ENCODE measurements at regions not wholly inside any gene's neighbourhood (a gene's known extent, or its start where the extent isn't known, plus 50 kb on each side); places are given as distances from the start of the nearest gene placed in this dataset.

DNA sequence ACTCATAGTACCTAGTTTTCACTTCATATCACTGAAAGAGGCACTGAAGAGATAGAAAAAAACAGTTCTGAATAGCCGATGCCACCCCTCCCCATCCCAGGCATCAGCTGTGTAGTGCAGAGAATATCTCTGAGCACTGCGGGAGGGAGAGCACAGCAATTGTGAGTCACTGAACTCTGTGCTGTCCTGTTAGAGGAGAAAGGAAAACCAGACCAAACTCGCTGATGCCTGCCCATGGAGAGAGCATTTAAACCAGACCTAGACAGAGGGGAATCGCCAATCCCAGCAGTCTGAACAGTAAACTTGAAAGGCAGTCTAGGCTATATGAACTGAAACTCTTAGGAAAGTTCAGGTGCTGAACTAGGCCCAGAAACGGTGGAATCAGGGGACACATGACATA, 120.1 kb upstream of the SLC30A5 start:
- no peaks in the 10 kb centered on the region for H3K36me3 ChIP-seq (ENCODE audit: insufficient read depth, low read length)

DNA sequence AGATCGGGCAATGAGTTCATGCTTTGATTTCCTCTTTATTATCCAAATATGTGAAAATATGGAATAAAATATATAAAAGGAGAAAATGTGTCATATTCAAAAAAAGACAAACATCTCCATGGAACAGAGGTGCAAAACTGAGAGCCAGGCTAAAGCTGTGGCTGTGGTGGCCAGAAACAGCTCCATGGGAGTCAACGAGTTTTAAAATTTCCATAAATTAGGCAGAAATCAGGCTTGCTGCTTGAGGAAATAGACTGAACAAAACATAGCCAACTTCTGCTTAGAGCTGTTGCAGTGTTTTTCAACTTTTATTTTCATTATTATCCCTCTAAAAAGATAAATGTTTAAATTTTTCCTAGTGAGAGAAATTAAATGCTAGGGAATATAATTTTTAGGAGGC, 110.8 kb upstream of the SLC30A5 start:
- no peaks in the 10 kb centered on the region for H3K4me1 ChIP-seq (ENCODE audit: insufficient read depth, low read length)
- TF ChIP-seq, protein P1, sequence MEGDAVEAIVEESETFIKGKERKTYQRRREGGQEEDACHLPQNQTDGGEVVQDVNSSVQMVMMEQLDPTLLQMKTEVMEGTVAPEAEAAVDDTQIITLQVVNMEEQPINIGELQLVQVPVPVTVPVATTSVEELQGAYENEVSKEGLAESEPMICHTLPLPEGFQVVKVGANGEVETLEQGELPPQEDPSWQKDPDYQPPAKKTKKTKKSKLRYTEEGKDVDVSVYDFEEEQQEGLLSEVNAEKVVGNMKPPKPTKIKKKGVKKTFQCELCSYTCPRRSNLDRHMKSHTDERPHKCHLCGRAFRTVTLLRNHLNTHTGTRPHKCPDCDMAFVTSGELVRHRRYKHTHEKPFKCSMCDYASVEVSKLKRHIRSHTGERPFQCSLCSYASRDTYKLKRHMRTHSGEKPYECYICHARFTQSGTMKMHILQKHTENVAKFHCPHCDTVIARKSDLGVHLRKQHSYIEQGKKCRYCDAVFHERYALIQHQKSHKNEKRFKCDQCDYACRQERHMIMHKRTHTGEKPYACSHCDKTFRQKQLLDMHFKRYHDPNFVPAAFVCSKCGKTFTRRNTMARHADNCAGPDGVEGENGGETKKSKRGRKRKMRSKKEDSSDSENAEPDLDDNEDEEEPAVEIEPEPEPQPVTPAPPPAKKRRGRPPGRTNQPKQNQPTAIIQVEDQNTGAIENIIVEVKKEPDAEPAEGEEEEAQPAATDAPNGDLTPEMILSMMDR (IDR thresholded peaks at IDR 0.05; ENCODE audit: borderline replicate concordance, extremely low read depth, low read length, poor library complexity, severe bottlenecking) = no peak
- TF ChIP-seq EZH2 (IDR thresholded peaks at IDR 0.05; ENCODE audit: borderline replicate concordance, low read depth, low read length, severe bottlenecking) = no peak
- H3K9me3 ChIP-seq (ENCODE audit: insufficient read depth, low read length, severe bottlenecking) = no peaks in the 10 kb centered on the region
- no peaks in the 10 kb centered on the region for H3K27me3 ChIP-seq (ENCODE audit: insufficient read depth, low read length, poor library complexity)
- no peak overlapping the region for H3K4me3 ChIP-seq (ENCODE audit: low read depth in 1 of 2, low read length in 2 of 2)
- ATAC-seq (ENCODE audit: insufficient read depth, low read depth) = no peak
- no peak overlapping the region for H3K27ac ChIP-seq (ENCODE audit: low read length)
- no peak for DNase-seq
- H2AFZ ChIP-seq (ENCODE audit: low read depth, low read length) = no peak overlapping the region
- no peak overlapping the region for H3K9ac ChIP-seq (ENCODE audit: low read depth, low read length)
- no peak overlapping the region for H3K4me2 ChIP-seq (ENCODE audit: insufficient read depth, low read length)
- H3K36me3 ChIP-seq (ENCODE audit: insufficient read depth, low read length) = no peaks in the 10 kb centered on the region
- no peaks in the 10 kb centered on the region for H4K20me1 ChIP-seq (ENCODE audit: insufficient read depth, low read length)
- no peaks in the 10 kb centered on the region for H3K79me2 ChIP-seq (ENCODE audit: insufficient read depth, low read length)

More for the DNA sequence above, 120.1 kb upstream of the SLC30A5 start:
- Histone ChIP-seq H3K4me1 (ENCODE audit: insufficient read depth, low read length) (no peaks in the 10 kb centered on the region), H3K79me2 (ENCODE audit: insufficient read depth, low read length) (no peaks in the 10 kb centered on the region), H3K27me3 (ENCODE audit: insufficient read depth, low read length, poor library complexity) (no peaks in the 10 kb centered on the region), H3K9ac (ENCODE audit: low read depth, low read length) (no peak overlapping the region), H4K20me1 (ENCODE audit: insufficient read depth, low read length) (no peaks in the 10 kb centered on the region), H3K4me3 (ENCODE audit: low read depth in 1 of 2, low read length in 2 of 2) (no peak overlapping the region), H3K4me2 (ENCODE audit: insufficient read depth, low read length) (no peak overlapping the region), H3K27ac (ENCODE audit: low read length) (no peak overlapping the region), H3K9me3 (ENCODE audit: insufficient read depth, low read length, severe bottlenecking) (no peaks in the 10 kb centered on the region), H2AFZ (ENCODE audit: low read depth, low read length) (no peak overlapping the region)
- TF ChIP-seq EZH2 (IDR thresholded peaks at IDR 0.05; ENCODE audit: borderline replicate concordance, low read depth, low read length, severe bottlenecking) = no peak
- TF ChIP-seq, protein P1 (IDR thresholded peaks at IDR 0.05; ENCODE audit: borderline replicate concordance, extremely low read depth, low read length, poor library complexity, severe bottlenecking) = no peak
- ATAC-seq (ENCODE audit: insufficient read depth, low read depth) (no peak), DNase-seq (no peak)

DNA sequence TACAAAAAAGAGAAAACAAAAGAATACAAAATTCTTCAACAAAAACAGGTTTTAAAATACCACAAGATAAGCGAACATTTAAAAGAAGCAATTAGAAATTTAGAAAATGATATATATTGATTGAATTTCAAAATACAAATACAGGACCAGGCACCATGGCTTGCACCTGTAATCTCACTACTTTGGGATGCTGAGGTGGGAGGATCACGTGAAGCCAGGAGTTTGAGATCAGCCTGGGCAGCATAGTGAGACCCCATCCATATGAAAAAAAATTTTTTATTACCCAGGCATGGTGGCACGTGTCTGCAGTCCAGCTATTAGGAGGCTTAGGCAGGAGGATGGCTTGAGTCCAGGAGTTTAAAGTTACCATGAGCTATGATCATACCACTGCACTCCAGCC, 109.9 kb upstream of the SLC30A5 start:
- no peak for ATAC-seq (ENCODE audit: insufficient read depth, low read depth)

More for the DNA sequence above, 109.9 kb upstream of the SLC30A5 start:
- Histone ChIP-seq H3K27ac (ENCODE audit: low read length) (no peak overlapping the region), H2AFZ (ENCODE audit: low read depth, low read length) (no peak overlapping the region), H3K9ac (ENCODE audit: low read depth, low read length) (no peak overlapping the region), H3K4me2 (ENCODE audit: insufficient read depth, low read length) (no peak overlapping the region), H4K20me1 (ENCODE audit: insufficient read depth, low read length) (no peaks in the 10 kb centered on the region), H3K36me3 (ENCODE audit: insufficient read depth, low read length) (no peaks in the 10 kb centered on the region), H3K9me3 (ENCODE audit: insufficient read depth, low read length, severe bottlenecking) (no peaks in the 10 kb centered on the region), H3K4me3 (ENCODE audit: low read depth in 1 of 2, low read length in 2 of 2) (no peak overlapping the region), H3K27me3 (ENCODE audit: insufficient read depth, low read length, poor library complexity) (no peaks in the 10 kb centered on the region), H3K79me2 (ENCODE audit: insufficient read depth, low read length) (no peaks in the 10 kb centered on the region), H3K4me1 (ENCODE audit: insufficient read depth, low read length) (no peaks in the 10 kb centered on the region)
- no peak for DNase-seq
- TF ChIP-seq EZH2 (IDR thresholded peaks at IDR 0.05; ENCODE audit: borderline replicate concordance, low read depth, low read length, severe bottlenecking) = no peak
- TF ChIP-seq, protein P1 (IDR thresholded peaks at IDR 0.05; ENCODE audit: borderline replicate concordance, extremely low read depth, low read length, poor library complexity, severe bottlenecking) = no peak

Measured in DND-41 (cell line).